ENCODE measurements at regions not wholly inside any gene's neighbourhood (a gene's known extent, or its start where the extent isn't known, plus 50 kb on each side); places are given as distances from the start of the nearest gene placed in this dataset.

DNA sequence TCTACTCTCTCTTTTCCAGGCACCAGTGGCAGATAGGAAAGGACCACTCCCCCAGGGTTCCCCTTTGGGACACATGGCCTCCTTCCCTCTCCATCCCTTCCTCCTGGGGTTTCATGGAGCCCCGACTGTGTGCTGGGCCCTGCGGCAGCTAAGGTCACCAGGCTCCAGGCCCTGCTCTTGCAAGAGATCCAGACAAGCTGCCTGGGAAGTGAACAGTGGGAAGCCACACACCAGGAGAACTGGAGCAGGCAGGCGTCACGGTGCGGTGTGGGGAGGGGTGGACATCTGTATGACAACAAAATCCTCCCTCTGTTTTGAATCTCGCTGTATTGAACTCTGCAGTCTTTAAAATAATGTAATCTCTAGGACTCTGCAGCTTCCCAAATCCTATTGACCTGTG lies 330.1 kb downstream of the UQCRFS1 start:
- no peak for DNase-seq

GRCh38 chr19:28881616-28882015 lies 331.3 kb downstream of the UQCRFS1 start:
- peak; percentile 24 for DNase-seq

GRCh38 chr19:28880735-28881401 lies 332.1 kb downstream of the UQCRFS1 start:
- DNase-seq: no peak

GRCh38 chr19:28878862-28879566 lies 333.9 kb downstream of the UQCRFS1 start:
- DNase-seq: peak; percentile 79

- no peak for DNase-seq
Observed at GRCh38 chr19:28876609-28877123, 336.3 kb downstream of the UQCRFS1 start.

DNA sequence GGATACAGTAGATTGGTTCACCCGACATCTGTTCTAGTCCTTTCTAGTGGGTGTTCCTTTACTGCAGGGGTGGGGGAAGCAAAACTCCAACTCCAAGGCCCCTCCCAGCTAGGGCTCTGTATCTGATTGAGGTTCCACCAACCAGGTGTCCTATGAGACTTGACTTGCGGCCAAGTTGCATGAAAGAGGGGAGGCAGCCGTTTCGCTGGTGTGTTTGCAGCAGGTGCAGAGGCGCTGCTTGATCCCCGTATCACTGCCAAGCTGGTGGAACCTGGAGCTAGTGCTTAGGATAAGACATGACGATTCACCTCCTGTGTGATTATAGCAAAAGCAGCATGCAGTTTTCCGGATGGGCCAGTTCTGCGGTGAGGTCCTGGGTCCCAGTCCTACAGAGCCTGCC lies 338.2 kb downstream of the UQCRFS1 start:
- DNase-seq: no peak

GRCh38 chr19:28873301-28873700 lies 339.6 kb downstream of the UQCRFS1 start:
- no peak for DNase-seq

DNA sequence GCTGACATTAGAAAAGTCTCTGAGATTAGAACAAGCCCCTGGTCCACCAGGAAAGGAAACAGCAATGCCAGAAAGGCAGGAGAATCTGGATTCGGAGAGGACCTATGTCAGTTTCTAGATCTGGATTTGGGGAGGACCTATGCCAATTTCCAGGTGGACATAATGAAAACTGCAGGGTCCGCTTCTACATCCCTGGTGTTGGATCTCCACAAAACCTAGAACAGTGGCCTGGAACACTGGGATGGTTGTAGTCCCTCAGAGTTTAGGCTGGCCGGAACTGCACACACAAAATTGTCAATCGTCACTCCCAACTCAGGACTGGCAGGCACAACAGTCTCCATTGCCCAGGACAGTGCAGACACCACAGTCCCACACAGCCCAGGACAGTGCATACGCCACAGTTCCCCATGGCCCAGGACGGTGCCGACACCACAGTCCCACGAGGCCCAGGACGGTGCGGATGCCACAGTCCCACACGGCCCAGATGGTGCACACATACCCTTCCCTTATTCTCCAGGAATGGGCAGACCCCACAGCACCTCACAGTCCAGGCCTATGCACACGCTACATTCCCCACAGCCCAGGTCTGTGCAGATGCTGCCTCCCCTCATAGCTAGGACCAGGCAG lies 341.7 kb downstream of the UQCRFS1 start:
- no peak for DNase-seq

DNA sequence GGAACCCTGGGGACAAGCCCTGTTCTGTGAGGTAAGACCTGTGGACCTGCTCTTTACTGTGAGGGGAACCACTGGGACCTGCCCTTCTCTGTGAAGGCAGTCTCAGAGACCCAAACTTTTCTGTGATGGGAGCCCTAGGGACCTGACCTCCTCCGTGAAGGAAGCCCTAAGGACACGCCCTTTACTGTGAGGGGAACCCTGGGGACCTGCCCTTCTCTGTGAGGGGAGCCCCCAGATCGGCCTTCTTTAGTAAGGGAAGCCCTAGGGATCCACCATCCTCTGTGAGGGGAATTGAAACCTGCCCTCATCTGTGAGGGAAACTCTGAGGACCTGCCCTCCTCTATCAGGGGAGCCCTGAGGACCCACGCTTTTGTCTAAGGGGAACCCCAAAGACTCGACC lies 343.5 kb downstream of the UQCRFS1 start:
- DNase-seq: no peak

GRCh38 chr19:28868836-28869235 lies 344.1 kb downstream of the UQCRFS1 start:
- no peak for DNase-seq

- DNase-seq: no peak
Observed at GRCh38 chr19:28867978-28868377, 345.0 kb downstream of the UQCRFS1 start.

DNA sequence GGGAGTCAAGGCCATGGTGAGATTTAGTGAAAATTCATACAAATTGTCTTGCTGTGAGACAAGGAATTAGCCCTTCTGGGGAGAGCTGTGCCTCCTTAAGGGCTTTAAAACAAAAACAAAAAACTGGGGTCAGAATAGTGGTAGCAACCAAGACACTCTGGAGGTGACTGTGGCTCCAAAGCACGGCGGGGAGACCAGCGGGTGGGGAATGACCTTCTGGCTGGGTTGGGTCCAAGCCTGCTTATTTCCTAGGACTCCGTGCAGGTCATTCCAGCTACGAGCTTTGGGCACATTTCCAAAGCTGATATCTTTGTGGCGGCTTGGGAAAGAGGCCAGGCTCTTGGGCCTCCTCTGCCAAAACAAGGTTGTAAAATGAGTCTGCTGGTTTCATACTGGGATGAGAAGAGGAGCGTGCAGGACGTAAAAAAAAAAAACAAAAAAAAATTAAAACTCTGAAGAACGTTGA lies 348.3 kb downstream of the UQCRFS1 start:
- no peak for DNase-seq

- no peak for DNase-seq
Observed at GRCh38 chr19:28864024-28864503, 348.9 kb downstream of the UQCRFS1 start.

DNA sequence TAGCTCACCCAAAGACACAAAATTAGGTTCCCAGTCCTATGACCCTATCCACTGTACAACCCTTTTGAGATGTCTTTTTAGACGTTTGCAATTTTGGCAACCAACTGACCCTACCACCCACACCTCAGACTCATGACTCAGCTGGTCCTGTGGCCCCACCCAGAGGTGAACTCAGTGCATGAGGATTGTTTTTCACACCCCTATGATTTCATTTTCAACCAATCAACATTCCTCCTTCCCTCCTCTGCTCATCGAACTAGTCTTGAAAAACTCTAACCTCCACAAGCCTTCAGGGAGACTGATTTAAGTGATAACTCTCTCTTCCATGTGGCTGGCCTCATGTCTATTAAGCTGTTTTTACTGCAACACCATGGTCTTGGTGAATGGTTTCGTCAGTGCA lies 350.7 kb downstream of the UQCRFS1 start:
- no peak for DNase-seq

DNA sequence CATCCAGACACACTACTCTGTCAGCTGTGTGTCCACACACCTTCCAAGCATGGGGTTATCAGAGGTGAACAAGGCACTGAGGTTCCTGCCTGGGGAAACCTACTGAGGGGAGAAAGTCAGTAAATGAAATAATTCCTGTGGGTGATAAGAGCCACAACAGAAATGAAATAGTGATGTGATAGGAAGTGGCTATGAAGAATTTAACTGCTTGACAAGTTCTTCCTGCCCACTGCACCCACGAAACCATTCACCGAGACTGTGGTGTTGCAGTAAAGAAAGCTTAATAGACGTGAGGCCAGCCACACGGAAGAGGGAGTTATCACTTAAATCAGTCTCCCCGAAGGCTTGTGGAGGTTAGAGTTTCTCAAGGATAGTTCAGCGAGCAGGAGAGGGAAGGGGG lies 353.1 kb downstream of the UQCRFS1 start:
- DNase-seq: no peak

- no peak for DNase-seq
Observed at GRCh38 chr19:28858933-28859332, 354.0 kb downstream of the UQCRFS1 start.

DNA sequence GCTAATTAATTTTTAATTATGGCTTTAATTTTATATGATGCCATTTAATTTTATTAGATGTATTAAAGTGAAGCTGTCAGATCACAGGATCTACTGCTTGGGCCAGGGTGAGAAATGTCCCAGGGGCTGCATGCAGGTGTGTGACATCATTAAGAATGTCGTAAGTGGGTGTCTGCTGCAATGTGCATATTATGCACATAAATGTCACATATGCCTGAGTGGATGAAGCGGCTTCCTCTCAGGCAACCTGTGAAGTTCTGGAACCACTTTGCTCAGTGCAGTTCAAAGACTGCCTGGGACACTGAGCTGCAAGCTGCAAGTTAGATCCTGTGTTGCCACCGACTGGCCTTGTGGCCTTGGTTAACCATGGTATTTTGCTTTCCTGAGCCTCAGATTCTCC lies 355.0 kb downstream of the UQCRFS1 start:
- DNase-seq: no peak

- no peak for DNase-seq
Observed at GRCh38 chr19:28855216-28855615, 357.7 kb downstream of the UQCRFS1 start.

DNA sequence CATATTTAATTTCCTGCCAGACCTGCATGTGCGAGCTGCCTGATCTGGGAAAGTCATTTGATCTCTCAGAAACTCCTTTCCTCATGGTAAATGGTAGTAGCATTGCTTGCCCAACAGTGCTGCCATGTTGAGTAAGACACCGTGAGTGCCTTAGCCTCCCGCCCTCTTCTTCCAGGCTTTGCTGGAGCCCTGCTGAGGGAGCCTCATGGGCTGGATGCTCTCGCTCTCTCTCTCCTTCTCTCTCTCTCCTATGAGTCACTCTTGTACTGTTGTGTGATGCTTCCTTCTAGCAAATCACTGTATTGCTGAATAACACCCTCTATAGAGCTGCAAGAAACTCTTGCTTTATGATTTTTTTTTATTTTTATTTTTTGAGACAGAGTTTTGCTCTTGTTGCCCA lies 365.5 kb downstream of the UQCRFS1 start:
- no peak for DNase-seq

DNA sequence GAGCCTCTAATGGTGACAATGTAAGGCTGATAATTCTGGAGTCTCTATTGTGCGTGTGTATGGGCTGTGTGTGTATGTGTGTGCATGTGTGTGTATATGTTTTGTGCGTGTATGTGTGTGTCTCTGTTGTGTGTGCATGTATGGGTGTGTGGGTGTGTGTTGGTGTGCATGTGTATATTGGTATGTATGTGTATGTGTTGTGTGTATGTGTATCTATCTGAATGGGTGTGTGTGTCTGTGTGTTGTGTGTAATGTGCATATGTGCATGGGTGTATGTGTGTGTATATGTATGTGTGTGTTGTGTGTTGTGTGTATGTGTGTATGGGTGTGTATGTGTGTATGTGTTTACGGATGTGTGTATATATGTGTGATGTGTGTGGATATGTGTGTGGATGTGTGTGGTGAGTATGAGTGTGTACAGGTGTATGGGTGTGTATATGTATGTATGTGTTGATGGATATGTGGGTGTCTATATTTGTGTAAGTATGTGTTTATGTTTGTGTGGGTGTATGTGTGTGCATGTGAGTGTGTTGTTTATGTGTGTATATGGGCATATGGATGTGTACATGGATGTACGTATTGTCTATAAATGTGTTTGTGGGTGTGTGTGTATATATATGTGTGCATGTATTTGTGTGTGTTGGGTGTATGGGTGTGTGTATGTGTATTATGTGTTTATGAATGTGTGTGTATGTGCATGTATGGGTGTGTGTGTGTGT lies 366.7 kb downstream of the UQCRFS1 start:
- DNase-seq: no peak

DNA sequence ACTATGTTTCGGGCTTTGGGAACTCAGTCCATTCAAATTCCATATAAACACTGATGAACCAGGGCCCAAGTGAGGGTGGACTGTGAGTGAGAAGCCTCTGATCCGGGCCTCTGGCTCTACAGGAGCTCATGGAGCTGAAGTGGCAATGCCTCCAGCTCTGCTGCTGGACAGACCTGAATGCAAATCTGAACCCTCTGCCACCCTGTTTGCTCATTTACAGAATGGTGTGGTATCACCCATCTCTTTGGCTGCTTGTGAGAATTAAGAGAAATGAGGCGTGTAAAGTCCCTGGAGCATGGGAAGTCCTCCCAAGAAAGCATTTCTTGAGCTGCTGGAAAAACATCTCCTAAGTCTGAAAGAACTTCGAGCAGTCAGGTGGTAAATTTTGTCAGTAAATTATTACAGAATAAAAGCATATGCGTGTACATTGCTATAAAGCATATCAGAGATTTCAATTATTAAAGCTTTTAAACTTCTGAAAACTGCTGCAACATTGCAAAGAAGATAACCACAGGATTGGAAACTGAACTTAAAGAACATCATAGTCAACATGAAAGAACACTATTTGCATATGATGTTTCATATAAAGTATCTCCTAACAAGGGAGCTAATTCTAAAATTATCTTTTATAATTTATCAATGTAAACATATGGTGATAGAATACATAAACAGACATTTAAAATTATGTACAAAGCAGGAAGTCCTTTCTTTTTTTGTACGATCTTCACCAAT lies 369.0 kb downstream of the UQCRFS1 start:
- DNase-seq: no peak

DNA sequence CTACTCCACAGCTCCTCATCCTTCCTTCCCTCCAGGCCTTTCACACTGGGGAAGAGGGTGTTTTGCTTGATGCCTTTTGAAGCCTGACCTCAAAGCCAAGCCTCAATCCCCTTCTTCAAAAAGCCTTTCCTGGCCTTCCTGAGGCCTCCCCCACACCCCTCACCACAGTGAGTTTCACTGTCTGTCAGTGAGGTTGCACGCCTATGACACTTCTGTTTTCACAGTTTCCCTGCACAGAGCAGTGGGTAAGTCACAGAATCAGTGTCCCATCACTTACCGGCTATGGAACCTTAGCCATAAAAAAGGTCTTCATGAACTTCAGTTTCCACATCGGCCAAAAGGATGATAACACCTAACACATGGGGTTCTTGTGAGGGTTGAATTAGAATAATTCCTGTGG lies 371.4 kb downstream of the UQCRFS1 start:
- DNase-seq: no peak
